ENCODE measurements at regions not wholly inside any gene's neighbourhood (a gene's known extent, or its start where the extent isn't known, plus 50 kb on each side); places are given as distances from the start of the nearest gene placed in this dataset.

GRCh38 chr3:167898091-167898490 is 162.6 kb downstream of the SERPINI1 start:
- TF ChIP-seq EZH2 (IDR thresholded peaks at IDR 0.05; ENCODE audit: borderline replicate concordance, low read length) (no peak), CTCF (IDR thresholded peaks at IDR 0.05; ENCODE audit: low read length) (no peak)

Measured in OCI-LY1 (cell line).